Progenitor cell of endocrine pancreas (in vitro differentiated cells): ENCODE measurements at regions not wholly inside any gene's neighbourhood (a gene's known extent, or its start where the extent isn't known, plus 50 kb on each side); places are given as distances from the start of the nearest gene placed in this dataset.

Experiments used
- DNase-seq: peaks from one replicate; pipeline ENCODE4 v3.0.0; 2021; ENCODE audit warnings: low spot score; ENCODE audit not compliant: unreplicated experiment
- H3K27ac Mint-ChIP-seq: 2 replicates; pipeline ENCODE4 v1.8.0; 2021; ENCODE audit warnings: mild to moderate bottlenecking, moderate library complexity, mixed read lengths
- H3K27me3 Mint-ChIP-seq: 2 replicates; pipeline ENCODE4 v1.8.0; 2021; ENCODE audit warnings: mixed read lengths
- H3K36me3 Mint-ChIP-seq: 2 replicates; pipeline ENCODE4 v1.8.0; 2022; ENCODE audit warnings: mixed read lengths; ENCODE audit not compliant: insufficient read depth
- H3K4me1 Mint-ChIP-seq: 2 replicates; pipeline ENCODE4 v1.8.0; 2021; ENCODE audit warnings: low read depth, mixed read lengths
- H3K4me3 Mint-ChIP-seq: 2 replicates; pipeline ENCODE4 v1.8.0; 2021; ENCODE audit warnings: low read depth, mild to moderate bottlenecking, moderate library complexity, mixed read lengths
- H3K9me3 Mint-ChIP-seq: 2 replicates; pipeline ENCODE4 v1.8.0; 2021; ENCODE audit warnings: low read depth, mixed read lengths
- TF ChIP-seq, protein P1 (sequence below): fragments of 200-600 bp; sonication (generic); IDR thresholded peaks from one replicate; pipeline ENCODE4 v1.5.0; 2021; ENCODE audit warnings: antibody characterized with exemption, mild to moderate bottlenecking; ENCODE audit not compliant: unreplicated experiment

DNA sequence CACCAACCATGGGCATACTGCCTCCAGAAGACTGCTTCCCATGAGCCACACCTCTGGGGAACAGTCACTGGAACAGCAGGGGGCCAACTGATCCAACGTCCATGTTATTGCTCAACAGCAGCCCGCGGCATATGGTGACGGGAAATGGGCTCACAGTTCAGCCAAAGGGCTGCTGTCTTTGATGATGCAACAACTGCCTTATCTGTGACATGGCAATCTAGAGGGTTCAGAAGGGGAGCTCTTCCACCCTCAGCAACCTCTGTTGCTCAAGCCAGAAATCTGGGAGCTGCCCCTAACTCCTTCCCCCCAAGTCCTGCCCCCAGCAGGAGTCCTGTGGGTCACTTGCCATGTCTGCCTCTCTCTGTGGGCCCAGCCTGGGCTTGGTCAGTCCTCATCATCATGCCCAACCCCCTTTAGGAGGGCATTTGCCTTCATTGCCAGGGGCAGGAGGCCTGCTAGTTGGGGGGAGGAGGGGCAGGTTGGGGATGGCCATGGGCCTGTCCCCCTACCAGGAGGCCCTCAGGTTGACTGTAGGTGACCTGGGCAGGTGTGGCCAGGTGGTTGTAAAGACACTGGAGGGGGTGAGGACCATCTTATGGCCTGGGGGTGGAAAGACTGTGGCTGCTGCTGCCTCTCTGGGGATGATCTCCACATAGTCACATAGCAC is 212.9 kb downstream of the CYP26B1 start:
- Mint-ChIP-seq H3K4me1 (no peaks in the 10 kb centered on the region), H3K27ac (no peak overlapping the region), H3K36me3 (no peaks in the 10 kb centered on the region), H3K27me3 (peaks cover 17% of the 10 kb centered on the region), H3K9me3 (no peaks in the 10 kb centered on the region), H3K4me3 (no peak overlapping the region)
- TF ChIP-seq, protein P1, sequence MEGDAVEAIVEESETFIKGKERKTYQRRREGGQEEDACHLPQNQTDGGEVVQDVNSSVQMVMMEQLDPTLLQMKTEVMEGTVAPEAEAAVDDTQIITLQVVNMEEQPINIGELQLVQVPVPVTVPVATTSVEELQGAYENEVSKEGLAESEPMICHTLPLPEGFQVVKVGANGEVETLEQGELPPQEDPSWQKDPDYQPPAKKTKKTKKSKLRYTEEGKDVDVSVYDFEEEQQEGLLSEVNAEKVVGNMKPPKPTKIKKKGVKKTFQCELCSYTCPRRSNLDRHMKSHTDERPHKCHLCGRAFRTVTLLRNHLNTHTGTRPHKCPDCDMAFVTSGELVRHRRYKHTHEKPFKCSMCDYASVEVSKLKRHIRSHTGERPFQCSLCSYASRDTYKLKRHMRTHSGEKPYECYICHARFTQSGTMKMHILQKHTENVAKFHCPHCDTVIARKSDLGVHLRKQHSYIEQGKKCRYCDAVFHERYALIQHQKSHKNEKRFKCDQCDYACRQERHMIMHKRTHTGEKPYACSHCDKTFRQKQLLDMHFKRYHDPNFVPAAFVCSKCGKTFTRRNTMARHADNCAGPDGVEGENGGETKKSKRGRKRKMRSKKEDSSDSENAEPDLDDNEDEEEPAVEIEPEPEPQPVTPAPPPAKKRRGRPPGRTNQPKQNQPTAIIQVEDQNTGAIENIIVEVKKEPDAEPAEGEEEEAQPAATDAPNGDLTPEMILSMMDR = no peak
- DNase-seq = no peak

DNA sequence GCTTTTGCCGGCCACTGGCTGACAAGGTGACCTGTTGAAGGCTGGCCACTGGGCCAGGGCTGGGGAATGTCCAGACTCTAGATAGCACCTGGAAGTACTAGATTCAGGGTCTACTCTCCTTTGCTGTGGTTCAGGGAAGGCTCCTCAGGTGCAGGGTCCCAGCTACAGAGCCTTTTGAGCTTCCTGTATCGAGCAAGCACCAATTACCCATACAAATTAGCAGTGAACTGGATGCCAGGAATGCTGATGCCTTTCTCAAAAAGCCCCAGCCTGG is 213.4 kb downstream of the CYP26B1 start:
- TF ChIP-seq, protein P1 = no peak
- Mint-ChIP-seq H3K9me3 (no peaks in the 10 kb centered on the region), H3K27me3 (peaks cover 17% of the 10 kb centered on the region), H3K27ac (no peak overlapping the region), H3K4me1 (no peaks in the 10 kb centered on the region), H3K36me3 (no peaks in the 10 kb centered on the region), H3K4me3 (no peak overlapping the region)
- DNase-seq = no peak

GRCh38 chr2:71933467-71934319 is 214.0 kb downstream of the CYP26B1 start:
- no peak overlapping the region for H3K27ac Mint-ChIP-seq
- H3K36me3 Mint-ChIP-seq = no peaks in the 10 kb centered on the region
- TF ChIP-seq, protein P1 = peak; percentile 35
- H3K9me3 Mint-ChIP-seq = no peaks in the 10 kb centered on the region
- peaks cover 13% of the 10 kb centered on the region for H3K27me3 Mint-ChIP-seq
- H3K4me3 Mint-ChIP-seq = no peak overlapping the region
- no peaks in the 10 kb centered on the region for H3K4me1 Mint-ChIP-seq
- no peak for DNase-seq

DNA sequence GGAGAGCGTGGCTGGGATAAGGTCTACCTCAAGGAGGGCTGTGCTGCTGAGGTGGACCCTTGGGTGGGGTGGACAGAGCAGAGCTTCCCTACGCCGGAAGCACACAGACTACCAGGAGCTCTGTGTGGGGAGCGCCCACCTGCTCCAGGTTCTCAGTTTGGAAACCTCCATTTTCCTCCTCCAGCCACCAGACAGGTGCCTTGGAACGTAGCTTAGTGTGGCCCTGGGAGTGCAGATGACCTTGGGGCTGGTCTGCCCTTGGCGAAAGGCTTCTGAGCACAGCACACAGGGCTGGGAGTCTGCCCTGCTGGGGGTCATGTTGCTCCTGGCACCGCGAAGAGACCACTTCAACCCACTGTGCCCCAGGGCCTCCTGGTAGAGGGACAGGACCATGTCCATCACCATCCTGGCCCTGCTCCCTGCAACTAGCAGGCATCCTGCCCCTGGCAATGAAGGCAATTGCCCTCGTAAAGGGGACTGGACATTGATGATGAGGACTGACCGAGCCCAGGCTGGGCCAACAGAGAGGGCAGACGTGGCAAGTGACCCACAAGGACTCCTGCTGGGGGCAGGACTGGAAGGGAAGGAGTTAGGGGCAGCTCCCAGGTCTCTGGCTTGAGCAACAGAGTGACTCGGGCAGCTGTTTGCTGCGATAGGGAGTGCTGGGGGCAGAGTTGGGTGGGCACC is 214.7 kb downstream of the CYP26B1 start:
- no peak overlapping the region for H3K4me3 Mint-ChIP-seq
- no peaks in the 10 kb centered on the region for H3K36me3 Mint-ChIP-seq
- no peaks in the 10 kb centered on the region for H3K4me1 Mint-ChIP-seq
- TF ChIP-seq, protein P1 = no peak
- peaks cover 12% of the 10 kb centered on the region for H3K27me3 Mint-ChIP-seq
- H3K9me3 Mint-ChIP-seq = no peaks in the 10 kb centered on the region
- DNase-seq = no peak
- H3K27ac Mint-ChIP-seq = no peak overlapping the region

DNA sequence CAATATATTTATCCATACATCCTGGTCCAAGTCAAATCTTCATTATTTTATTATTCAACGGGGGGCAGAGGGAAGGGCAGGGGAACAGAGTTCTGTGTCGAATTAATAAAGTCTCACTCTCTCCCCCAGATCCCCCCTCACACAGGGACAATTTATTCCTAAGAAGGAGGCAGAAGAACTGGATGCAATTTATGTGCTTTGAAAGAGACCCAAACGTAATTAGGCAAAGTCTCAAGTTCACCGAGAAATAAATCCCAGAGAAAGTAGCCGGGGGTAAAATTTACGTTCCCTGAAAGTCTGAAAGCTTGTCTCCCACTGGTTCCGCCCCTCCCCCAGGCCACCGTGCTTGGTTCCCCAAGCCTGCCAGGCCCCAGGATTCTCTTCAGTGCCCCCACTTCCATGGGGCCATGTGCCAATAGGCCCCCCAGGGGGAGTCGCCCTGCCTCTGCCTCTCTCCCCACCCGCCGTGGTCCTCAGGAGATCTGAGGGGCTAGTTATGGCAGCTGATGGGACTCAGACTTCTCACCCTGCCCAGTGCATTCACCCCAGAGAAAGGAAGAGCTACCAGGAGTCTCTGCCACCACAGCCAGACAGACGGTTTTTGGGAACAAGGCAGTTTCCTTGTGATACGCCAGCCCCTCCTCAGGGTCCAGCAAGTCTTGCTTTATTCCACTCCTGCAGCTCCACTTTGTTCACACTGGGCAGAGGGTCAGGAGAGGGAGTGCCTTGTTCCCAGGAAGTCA is 215.5 kb downstream of the CYP26B1 start:
- no peak overlapping the region for H3K4me3 Mint-ChIP-seq
- H3K27ac Mint-ChIP-seq = no peak overlapping the region
- H3K9me3 Mint-ChIP-seq = no peaks in the 10 kb centered on the region
- no peak for DNase-seq
- H3K27me3 Mint-ChIP-seq = peaks cover 12% of the 10 kb centered on the region
- no peaks in the 10 kb centered on the region for H3K36me3 Mint-ChIP-seq
- TF ChIP-seq, protein P1 = no peak
- no peaks in the 10 kb centered on the region for H3K4me1 Mint-ChIP-seq
